Lung microvascular endothelial cell (primary cell): ENCODE measurements at regions not wholly inside any gene's neighbourhood (a gene's known extent, or its start where the extent isn't known, plus 50 kb on each side); places are given as distances from the start of the nearest gene placed in this dataset.
"Not testable (repeated sequence)": the region's sequence is repeated elsewhere in the genome, so short reads cannot be mapped to it uniquely, and the experiment has no call there.

ENCODE experiments used
- DNase-seq, 2 donors: peaks; one replicate each; pipeline versions ENCODE4 v3.0.0 to v3.0.0-alpha.2; 2010; ENCODE audit warnings: low read depth in 2 of 2

DNA sequence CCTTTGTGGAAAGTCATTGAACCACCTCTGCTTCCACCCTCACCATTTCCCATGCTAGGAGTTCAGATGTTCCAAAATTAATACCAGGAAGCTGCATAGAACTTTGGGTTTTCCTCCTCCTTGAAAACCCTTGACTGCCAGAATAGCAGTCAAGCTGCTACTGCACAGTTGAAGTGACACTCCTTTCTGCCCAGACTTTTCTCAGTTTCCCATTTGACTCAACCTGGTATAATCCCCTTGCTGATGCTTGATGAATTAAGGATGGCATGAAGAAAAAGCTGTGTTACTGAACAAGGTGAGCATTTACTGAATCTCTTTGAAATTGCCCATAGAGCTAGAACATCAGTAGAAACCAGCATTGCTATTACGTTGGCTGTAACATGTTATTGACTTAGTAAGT lies 286.0 kb downstream of the EDEM1 start:
- no peak for DNase-seq

DNA sequence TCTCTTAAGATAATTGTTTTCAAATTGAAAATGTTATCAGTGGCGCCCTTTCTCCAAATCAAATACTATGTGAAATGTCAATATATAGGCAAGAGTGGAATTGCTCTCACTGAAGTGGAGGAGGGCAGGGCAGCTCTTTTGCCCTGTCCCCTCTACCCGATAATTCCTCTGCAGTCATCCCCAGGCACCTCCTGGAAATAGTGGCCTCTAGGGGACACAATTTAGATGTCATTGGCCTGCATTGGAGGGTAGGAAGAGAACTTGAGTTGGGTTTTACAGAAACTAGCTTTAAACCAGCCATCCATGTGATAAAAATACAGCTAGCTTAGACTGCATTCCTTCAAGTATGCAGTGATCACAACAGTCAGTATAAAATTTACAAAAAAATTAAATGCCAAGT lies 288.9 kb downstream of the EDEM1 start:
- DNase-seq = no peak

DNA sequence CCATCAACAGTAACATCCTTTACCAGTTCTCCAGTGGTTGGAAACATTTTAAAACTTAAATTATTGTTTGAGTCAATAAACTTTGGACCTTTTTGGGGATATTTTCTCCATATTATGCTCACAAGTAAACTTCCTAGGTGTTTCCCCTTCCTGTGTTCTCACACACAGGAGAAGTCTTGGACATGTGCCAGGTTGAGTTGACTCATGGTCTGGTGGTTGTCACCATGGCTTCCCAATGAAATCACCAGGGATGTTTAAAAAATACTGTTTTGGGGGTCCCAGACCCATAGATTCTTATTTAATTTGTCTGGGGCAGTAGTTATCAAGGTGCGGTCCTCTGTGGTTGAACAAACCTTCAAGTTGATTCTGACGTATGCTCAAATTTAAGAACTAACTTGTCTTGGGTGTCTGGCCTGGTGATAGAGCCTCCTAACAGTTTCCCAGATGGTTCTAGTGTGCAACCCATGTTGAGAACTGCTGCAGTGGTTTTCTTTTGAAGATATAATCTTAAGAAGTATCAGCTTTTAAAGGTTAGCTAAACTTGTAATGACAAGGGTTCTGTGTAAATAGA lies 291.8 kb downstream of the EDEM1 start:
- DNase-seq = no peak

DNA sequence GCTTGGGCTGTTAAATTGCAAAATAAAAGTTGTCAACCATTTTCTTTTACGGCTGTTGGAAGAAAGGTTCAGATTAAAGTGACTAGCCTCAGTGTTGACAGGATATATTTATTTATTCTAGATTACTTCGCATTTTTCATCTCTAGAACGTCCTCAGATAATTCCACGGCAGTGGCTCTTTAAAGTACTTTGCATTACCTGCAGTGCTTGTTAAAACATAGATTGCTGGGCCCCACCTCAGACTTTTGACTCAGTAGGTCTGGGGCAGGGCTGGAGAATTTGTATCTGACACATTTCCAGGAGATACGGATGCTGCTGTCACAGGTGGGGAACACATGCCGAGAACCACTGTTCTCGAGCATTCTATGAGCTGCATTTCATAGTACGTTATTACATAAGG lies 292.7 kb downstream of the EDEM1 start:
- DNase-seq = no peak

DNA sequence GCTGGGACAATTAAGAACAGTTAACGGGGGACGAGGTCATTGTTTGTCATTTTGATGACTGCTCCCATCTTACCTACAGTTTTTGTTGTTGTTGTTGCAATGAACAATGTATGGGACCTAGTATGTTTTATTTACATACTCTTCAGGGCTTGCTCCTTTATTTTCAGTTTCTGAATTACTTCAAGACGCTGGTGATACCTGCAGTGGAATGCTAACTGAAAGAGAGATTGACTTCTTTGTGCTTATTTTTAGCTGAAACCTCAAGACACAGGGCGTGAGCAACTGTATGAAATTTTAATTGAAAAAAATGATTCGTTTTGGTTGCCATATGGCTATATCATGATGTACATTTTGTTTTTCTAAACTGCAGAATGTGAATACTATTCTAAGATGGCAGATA lies 297.9 kb downstream of the EDEM1 start:
- DNase-seq = no peak

DNA sequence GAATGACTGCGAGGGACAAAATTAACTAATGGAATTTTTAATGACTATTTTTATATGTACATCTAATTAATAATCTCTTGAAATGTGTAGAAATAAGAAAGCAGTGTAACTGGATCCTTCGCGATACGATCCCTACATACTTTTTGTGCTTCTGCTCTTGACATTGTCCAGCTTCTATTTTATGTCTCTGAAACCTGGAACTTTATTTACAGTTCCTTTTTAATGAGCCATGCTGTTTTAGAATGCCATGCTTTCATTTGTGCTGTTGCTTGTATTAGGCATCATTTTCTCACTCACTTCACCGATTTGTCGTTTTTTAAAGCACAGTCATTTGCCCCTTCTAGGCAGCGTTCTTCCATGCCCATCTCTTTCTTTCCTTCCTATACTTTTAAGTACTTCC lies 301.3 kb downstream of the EDEM1 start:
- DNase-seq = no peak

DNA sequence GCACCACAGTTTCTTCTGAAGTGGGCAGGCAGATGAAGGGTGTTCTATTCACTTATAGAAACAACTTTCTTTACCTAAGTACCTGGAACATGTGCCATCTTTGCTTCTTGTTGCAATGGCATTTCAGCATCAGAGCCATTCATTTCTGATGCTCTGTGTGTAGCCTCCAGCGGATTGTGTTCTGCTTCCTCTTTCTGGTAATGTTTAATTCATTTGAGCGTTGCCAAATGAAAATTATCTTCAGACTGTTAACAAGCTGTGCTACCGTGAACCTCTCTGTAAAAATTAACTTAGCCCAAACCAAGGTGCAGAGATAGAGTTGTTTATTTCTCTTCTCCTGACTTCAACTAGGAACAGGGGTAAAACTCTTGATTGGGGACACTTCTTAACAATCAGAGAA lies 302.0 kb downstream of the EDEM1 start:
- DNase-seq = no peak

DNA sequence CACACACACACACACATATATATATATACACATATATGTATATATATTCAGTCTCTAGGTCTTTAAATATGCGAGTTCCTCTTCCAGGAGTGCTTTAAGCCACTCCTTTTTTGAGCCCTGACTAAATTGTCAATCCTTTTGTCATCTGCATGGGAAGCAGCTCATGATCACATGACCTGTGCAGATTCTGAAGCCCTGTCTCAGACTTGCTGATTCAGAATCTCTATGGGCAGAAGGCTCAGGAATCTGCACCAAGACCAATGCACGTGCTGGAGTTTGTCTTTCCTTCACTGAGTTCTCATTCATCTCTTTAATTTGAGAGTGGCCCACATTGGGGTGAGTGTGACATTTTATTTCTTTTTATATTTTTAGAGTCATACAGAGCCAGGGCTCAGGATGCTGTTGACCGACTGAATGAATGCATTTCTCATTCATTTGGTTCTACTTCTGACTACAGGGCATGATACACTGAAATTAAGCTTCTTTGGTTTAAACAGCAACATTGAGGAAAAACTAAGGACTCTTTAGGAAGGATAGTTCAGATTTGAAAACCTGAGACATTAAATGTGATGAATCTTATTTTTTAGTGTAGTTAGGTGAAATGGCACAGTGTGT lies 307.5 kb downstream of the EDEM1 start:
- DNase-seq = no peak

DNA sequence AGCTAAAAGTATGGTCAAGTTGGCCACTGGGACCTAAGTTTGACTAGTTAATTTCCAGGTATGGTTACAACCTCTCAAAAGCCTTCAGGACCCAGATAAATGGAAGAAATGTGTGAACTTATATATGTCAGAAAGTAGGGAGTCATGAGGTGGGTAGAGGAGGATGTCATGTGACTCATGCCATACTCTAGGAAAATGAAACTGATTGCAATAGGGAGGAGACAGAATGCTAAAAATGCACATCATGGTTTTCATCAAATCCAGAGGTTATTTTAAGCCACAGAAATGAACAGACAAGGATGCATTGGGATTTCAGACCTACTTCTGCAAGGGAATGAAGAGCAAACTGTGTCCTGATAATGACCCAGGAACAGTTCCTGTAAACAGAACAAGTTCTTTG lies 310.0 kb downstream of the EDEM1 start:
- no peak for DNase-seq

DNA sequence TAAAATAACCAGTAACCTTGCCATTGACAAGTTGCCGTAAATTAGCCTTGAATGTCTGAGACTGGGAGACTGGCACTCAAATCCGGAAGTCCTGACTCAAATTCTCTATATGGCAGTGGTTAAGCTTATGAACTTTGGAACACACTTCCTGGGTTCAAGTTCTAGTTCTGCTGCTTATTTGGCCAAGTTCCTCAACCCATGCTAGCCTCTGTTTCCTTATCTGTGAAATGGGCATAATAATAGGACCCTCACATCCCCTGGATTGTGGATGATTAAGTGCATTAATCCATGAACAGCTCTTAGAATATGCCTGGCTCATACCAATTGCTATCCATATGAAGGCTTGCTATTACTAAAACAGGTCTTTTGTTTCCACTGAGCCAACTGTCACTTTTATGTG lies 311.5 kb downstream of the EDEM1 start:
- no peak for DNase-seq

DNA sequence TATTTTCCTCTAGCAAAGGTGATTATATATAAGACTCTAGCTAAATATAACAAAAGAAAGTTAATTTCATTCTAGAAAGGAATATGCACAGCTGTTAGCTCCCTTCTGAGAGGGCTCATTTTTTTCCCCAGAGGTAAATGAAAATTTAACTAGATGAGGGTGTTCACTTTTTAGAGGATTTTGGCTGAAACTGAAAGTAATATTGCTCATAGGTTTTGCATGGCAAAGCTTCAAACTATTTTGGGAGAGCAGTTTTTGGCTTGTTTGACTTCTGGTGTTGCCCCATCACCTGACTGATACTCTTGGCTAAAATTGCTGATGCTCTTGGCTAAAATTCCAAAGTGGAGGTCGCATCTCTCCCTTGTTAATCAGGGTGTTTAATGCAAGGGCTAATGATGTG lies 311.9 kb downstream of the EDEM1 start:
- DNase-seq = no peak

DNA sequence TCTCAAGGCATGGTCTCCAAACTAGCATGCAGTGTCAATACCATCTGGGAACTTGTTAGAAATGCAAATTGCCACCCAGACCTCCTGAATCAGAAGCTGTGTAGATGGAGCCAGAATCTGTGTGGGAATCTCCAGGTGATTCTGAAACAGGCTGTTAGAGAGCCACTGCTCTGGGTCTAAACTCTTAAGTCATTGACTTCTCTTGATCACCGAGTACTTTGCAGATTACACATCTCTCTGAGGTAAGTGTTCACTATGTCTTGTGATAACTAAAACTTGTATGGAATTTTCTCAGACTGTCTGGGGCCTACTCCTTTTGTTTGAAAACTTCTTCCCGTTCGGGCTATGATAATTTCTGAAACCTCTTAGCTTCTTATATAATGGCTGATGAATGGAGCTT lies 315.6 kb downstream of the EDEM1 start:
- no peak for DNase-seq

DNA sequence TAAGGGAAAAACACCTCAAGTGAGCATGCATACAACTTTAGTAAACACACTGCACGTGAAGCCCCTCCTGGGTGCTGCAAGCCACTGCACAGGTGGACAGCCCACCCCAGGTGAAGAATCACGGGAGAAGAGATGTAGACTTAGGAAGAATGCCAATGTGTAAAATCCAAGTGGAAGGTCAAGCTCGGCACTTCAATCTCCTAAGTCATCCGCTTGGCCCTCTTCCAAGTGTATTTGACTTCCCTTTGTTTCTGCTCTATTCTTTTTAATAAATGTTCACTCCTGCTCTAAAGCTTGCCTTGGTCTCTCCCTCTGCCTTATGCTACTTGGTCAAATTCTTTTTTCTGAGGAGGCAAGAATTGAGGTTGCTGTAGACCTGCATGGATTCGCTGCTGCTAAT lies 316.6 kb downstream of the EDEM1 start:
- DNase-seq = no peak

DNA sequence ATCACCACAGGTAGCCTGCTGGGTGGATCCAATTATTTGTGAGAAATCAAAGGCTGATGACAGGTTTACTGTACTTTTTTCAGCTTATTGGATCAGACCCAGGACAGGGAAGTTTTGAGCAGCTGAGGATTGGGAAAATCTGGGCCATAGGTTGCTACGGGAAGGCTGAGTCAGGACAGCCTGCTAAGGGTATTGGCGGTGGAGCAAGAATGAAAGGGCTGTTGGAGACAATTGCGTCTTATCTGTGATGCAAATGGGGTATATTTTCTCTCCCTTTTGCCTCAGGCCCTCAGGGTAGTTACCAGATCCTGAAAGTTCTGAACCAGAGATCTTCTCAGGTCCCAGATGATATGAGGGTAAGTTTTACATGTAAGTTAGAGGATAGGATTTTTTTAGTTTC lies 317.7 kb downstream of the EDEM1 start:
- DNase-seq = no peak

DNA sequence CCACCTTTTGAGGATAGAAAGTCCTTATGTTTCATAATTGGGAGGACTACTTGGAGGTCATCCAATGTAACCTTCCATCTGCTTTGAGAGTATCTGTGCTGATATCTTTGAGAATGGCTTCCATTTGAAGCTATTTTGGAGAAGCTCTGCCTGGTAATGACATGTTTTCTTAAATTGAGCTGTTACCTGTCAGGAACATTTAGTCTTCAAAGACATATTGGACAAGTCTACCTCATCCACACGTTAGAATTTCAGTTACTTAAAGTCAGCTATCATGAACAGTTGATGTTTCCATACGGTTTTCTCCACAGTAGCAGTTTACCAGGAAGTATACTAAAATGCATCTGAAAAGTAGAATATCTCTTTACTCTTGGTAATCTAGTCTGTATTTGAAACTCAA lies 318.5 kb downstream of the EDEM1 start:
- DNase-seq = no peak

DNA sequence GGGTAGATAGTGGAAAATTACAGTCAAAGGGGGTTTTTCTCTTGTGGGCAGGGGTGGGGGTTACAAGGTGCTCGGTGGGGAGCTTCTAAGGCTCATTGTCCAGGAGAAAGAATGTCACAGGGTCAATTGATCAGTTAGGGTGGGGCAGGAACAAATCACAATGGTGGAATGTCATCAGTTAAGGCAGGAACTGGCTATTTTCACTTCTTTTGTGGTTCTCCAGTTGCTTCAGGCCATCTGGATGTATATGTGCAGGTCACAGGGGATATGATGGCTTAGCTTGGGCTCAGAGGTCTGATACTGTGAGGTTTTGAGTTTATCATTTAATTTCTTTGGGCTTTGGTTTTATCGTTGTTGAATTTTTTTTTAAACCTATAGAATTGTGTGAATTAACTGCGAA lies 321.4 kb downstream of the EDEM1 start:
- DNase-seq = not testable (repeated sequence)

DNA sequence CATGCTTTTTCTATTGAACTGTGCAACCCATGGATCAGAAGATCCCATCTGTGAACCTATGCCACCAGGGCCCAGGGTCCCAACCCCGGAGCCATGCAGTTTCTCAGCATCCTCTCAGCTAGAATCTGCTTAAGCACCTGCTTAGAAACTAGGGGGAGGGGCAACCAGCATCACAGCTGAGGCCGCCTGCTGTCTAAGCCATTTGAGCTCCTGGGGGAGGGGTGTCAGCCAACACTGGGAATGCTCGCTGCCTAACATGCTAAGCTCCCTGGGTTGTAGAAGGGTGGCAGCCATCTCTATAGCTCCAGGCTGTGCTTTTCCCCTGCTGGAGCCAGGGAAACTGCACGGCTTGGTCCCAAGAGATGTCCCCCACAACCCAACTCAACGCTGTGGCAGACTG lies 322.8 kb downstream of the EDEM1 start:
- no peak for DNase-seq

DNA sequence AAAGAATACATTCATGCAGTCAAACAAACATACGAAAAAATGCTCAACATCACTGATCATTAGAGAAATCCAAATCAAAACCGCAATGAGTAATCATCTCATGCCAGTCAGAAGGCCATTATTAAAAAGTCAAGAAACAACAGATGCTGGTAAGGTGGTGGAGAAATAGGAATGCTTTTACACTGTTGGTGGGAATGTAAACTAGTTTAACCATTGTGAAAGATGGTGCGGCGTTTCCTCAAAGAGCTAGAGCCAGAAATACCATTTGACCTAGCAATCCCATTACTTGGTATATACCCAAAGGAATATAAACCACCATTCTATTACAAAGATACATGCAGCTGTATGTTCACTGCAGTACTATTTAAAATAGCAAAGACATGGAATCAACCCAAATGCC lies 330.4 kb downstream of the EDEM1 start:
- no peak for DNase-seq

DNA sequence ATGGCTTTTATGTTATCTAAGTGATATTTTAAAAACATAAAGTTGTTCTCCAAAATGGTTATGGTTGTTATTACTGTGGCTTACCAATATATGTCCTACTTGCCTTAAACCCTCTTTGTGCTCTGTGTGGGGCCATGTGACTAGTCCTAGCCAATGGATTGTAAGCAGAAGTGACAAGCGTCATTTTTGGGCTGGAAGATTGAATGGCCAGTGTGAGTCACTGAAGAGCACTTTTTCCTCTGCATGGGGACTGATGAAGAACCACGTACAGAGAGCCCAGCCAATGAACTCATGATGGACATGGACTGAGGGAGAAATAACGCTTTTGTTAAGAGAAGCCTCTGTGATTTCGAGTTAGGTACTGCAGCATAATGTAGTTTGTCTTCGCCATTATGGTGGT lies 332.7 kb downstream of the EDEM1 start:
- DNase-seq = no peak

DNA sequence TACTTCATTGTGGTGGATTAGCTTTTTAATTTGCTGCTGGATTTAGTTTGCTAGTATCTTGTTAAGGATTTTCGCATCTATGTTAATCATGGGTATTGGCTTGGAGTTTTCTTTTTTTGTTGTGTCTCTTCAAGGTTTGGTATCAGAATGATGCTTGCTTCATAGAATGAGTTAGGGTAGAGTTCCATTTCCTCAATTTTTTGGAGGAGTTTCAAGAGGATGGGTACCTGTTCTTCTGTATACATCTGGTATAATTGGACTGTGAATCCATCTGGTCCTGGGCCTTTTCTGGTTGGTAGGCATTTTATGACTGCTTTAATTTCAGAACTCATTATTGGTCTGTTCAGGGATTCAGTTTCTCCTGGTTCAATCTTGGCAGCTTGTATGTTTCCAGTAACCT lies 335.6 kb downstream of the EDEM1 start:
- DNase-seq = no peak

DNA sequence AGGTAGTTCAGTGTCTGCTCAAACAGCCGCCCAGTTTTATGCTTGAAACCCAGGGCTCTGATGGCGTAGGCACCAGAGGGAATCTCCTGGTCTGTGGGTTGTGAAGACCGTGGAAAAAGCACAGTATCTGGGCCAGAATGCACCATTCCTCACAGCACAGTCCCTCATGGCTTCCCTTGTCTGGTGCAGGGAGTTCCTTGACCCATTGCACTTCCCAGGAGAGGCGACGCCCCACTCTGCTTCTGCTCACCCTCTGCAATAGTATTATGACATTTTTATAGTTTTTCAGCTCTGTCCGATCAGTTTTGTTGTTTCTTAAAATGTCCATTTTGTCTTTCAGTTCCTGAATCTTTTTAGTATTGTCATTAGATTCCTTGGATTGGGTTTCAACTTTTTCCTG lies 343.5 kb downstream of the EDEM1 start:
- DNase-seq = no peak

DNA sequence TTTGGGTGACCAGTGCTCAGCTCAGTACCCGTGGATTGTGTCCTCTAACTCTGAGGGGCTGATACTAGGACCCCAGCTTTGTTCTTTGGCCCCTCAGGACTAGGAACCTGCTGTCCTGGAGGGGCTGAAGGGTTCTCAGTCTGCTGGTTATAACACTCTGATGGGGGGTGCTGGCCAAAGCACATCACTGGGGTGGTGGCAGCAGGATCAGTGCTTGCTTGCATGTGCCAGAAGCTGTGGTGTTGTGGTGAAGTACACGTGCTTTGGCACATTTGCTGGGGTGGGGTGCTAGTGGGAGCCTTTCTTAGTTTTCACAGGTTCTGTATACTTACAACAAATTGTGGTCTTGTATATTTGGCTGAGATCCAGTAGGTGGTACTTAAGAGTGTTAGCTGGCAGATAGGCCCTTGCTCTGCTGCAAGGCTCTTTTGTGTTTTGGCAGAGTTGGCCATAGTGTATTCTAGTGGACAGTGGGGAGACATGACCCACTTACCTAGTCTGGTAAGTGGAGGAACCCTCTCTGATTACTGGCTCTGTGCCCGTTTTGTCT lies 344.3 kb downstream of the EDEM1 start:
- DNase-seq = no peak

DNA sequence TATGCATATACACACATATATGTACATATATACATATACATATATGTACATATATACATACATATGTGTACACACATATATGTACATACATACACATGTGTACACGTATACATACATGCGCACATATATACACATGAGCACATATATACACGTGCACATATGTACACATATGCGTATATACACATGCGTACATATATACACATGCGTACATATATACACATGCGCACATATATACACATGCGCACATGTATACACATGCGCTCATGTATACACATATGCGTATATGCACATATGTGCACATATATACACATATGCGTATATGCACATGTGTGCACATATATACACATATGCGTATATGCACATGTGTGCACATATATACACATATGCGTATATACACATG lies 353.0 kb downstream of the EDEM1 start:
- DNase-seq = no peak

DNA sequence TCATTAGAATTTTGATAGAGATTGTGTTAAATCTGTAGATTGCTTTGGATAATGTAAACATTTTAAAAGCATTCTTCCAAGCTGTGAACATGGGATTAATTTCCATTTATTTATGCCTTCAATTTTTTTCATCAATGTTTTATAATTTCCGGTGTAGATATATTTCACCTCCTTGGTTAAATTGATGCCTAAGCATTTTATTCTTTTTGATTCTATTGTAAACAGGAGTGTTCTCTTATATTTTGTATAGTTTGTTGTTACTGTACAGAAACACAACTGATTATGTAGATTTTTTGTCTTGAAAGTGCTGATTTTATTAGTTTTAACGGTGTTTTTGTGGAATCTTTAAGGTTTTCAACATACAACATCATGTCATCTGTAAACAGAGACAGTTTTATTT lies 355.0 kb downstream of the EDEM1 start:
- DNase-seq = no peak
